ENCODE measurements at regions not wholly inside any gene's neighbourhood (a gene's known extent, or its start where the extent isn't known, plus 50 kb on each side); places are given as distances from the start of the nearest gene placed in this dataset.

DNA sequence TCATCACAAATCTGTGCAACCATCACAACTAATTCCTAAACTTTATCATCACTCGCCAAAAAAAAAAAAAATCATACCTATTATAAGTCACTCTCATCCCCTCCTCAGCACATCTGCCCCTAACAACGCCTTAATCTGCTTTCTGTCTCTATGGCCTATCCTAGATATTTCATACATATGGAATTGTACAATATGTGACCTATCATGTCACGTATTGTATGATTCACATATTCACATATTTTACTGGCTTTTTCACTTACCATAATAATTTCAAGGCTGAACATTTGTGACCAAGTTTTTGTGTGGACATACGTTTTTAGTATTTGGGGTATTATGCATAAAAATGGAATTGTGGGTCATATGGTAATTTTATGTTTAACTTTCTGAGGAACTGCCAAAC lies 400.7 kb downstream of the DAD1 start:
- TF ChIP-seq, protein P1, sequence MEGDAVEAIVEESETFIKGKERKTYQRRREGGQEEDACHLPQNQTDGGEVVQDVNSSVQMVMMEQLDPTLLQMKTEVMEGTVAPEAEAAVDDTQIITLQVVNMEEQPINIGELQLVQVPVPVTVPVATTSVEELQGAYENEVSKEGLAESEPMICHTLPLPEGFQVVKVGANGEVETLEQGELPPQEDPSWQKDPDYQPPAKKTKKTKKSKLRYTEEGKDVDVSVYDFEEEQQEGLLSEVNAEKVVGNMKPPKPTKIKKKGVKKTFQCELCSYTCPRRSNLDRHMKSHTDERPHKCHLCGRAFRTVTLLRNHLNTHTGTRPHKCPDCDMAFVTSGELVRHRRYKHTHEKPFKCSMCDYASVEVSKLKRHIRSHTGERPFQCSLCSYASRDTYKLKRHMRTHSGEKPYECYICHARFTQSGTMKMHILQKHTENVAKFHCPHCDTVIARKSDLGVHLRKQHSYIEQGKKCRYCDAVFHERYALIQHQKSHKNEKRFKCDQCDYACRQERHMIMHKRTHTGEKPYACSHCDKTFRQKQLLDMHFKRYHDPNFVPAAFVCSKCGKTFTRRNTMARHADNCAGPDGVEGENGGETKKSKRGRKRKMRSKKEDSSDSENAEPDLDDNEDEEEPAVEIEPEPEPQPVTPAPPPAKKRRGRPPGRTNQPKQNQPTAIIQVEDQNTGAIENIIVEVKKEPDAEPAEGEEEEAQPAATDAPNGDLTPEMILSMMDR (optimal IDR thresholded peaks at IDR 0.05 in 1 of 3, IDR thresholded peaks at IDR 0.05 in 1 of 3, conservative IDR thresholded peaks at IDR 0.05 in 1 of 3; ENCODE audit: extremely low read depth in 1 of 3, insufficient read depth in 2 of 3, low read length in 3 of 3) = no peak
- TF ChIP-seq EZH2 (IDR thresholded peaks at IDR 0.05; ENCODE audit: low read length) = no peak
